IMR-90 (cell line): ENCODE measurements at regions not wholly inside any gene's neighbourhood (a gene's known extent, or its start where the extent isn't known, plus 50 kb on each side); places are given as distances from the start of the nearest gene placed in this dataset.

Experiments
- ATAC-seq: fragments of 200-7000 bp; cut with Tn5 transposase; 2 replicates; pipeline ENCODE4 v1.9.1; 2020; ENCODE audit warnings: low read depth, mild to moderate bottlenecking, moderate library complexity
- BruUV-seq: library from RNA; stranded (reverse); fragments of 400-500 nt; replicated peaks from 2 replicates; lab custom pipeline; 2021; lab: Mats Ljungman, UMichigan
- CTCF ChIA-PET: fragments of 300-600 bp; formaldehyde crosslinking; extraction: SDS; loops from one replicate; lab custom pipeline; 2021; ENCODE audit warnings: antibody characterized with exemption; lab: Yijun Ruan, JAX
- POLR2A ChIA-PET: fragments of 300-600 bp; sonication (Branson Sonifier 250); formaldehyde crosslinking; loops from one replicate; lab custom pipeline; 2022; ENCODE audit warnings: antibody characterized with exemption; ENCODE audit not compliant: unreplicated experiment; lab: Charles Lee
- DNase-seq: peaks from one replicate; pipeline ENCODE4 v3.0.0; 2013
- H2AFZ ChIP-seq: replicated peaks from 2 replicates; pipeline ENCODE3; 2013; ENCODE audit warnings: low read length, mild to moderate bottlenecking; ENCODE audit not compliant: poor library complexity
- H2AK5ac ChIP-seq: 2 replicates; pipeline ENCODE4 v1.6.1; 2013; ENCODE audit warnings: low read depth, low read length, inconsistent platforms
- H2AK9ac ChIP-seq: replicated peaks from 2 replicates; pipeline ENCODE3; 2013; ENCODE audit warnings: mild to moderate bottlenecking, low read depth, low read length, moderate library complexity; ENCODE audit not compliant: poor library complexity
- H2BK120ac ChIP-seq: 2 replicates; pipeline ENCODE4 v1.6.1; 2013; ENCODE audit warnings: low read depth, low read length, inconsistent platforms
- H2BK15ac ChIP-seq: 3 replicates; pipeline ENCODE4 v1.6.1; 2013; ENCODE audit warnings: low read depth, low read length, inconsistent platforms
- H2BK20ac ChIP-seq: 2 replicates; pipeline ENCODE4 v1.6.1; 2013; ENCODE audit warnings: low read depth, mild to moderate bottlenecking, inconsistent platforms, low read length, moderate library complexity
- H2BK5ac ChIP-seq: 2 replicates; pipeline ENCODE4 v1.6.1; 2013; ENCODE audit warnings: mild to moderate bottlenecking, low read depth, low read length, inconsistent platforms; ENCODE audit not compliant: poor library complexity, severe bottlenecking
- H3K14ac ChIP-seq: replicated peaks from 2 replicates; pipeline ENCODE4 v1.6.1; 2013; ENCODE audit warnings: low read depth, low read length, inconsistent platforms
- H3K18ac ChIP-seq: 2 replicates; pipeline ENCODE4 v1.6.1; 2013; ENCODE audit warnings: low read depth, low read length, control low read depth
- H3K23ac ChIP-seq: 2 replicates; pipeline ENCODE4 v1.6.1; 2013; ENCODE audit warnings: low read depth, low read length, inconsistent platforms
- H3K27ac ChIP-seq: 2 replicates; pipeline ENCODE4 v1.5.1; 2013; ENCODE audit warnings: mild to moderate bottlenecking, control low read depth, low read length; ENCODE audit not compliant: insufficient read depth
- H3K27me3 ChIP-seq: 2 replicates; pipeline ENCODE4 v1.6.1; 2013; ENCODE audit warnings: low read length; ENCODE audit not compliant: control insufficient read depth, insufficient read depth
- H3K36me3 ChIP-seq: 2 replicates; pipeline ENCODE4 v1.6.1; 2013; ENCODE audit warnings: low read length, mixed read lengths; ENCODE audit not compliant: control insufficient read depth, insufficient read depth
- H3K4ac ChIP-seq: 2 replicates; pipeline ENCODE4 v1.6.1; 2013; ENCODE audit warnings: low read depth, low read length, inconsistent platforms
- H3K4me1 ChIP-seq: 2 replicates; pipeline ENCODE4 v1.6.1; 2013; ENCODE audit warnings: low read length, mixed read lengths; ENCODE audit not compliant: control insufficient read depth, insufficient read depth
- H3K4me2 ChIP-seq: 2 replicates; pipeline ENCODE4 v1.6.1; 2013; ENCODE audit warnings: low read depth, mild to moderate bottlenecking, control low read depth, low read length, moderate library complexity
- H3K4me3 ChIP-seq: 2 replicates; pipeline ENCODE4 v1.5.1; 2013; ENCODE audit warnings: low read depth, mild to moderate bottlenecking, control low read depth, low read length, moderate library complexity; ENCODE audit not compliant: insufficient read depth
- H3K56ac ChIP-seq: 2 replicates; pipeline ENCODE4 v1.6.1; 2013; ENCODE audit warnings: low read length, inconsistent platforms; ENCODE audit not compliant: insufficient read depth; ENCODE audit errors: extremely low read depth
- H3K79me1 ChIP-seq, 2 experiments: 2 replicates each; pipeline ENCODE4 v1.6.1; 2013; ENCODE audit warnings: low read length in 2 of 2, inconsistent platforms in 1 of 2, low read depth in 1 of 2
- H3K9ac ChIP-seq: 2 replicates; pipeline ENCODE4 v1.6.1; 2013; ENCODE audit warnings: low read depth, low read length, control low read depth
- H3K9me1 ChIP-seq: 2 replicates; pipeline ENCODE4 v1.6.1; 2013; ENCODE audit warnings: low read length, inconsistent platforms; ENCODE audit not compliant: insufficient read depth
- H3K9me3 ChIP-seq: 2 replicates; pipeline ENCODE4 v1.6.1; 2013; ENCODE audit warnings: low read length; ENCODE audit not compliant: control insufficient read depth, insufficient read depth
- H4K20me1 ChIP-seq: 2 replicates; pipeline ENCODE4 v1.6.1; 2013; ENCODE audit warnings: low read length, inconsistent platforms; ENCODE audit not compliant: insufficient read depth
- H4K5ac ChIP-seq: 2 replicates; pipeline ENCODE4 v1.6.1; 2013; ENCODE audit warnings: mild to moderate bottlenecking, low read depth, low read length, control low read depth
- H4K8ac ChIP-seq, 2 experiments: 2 replicates each; pipeline ENCODE4 v1.6.1; 2013; ENCODE audit warnings: low read depth in 2 of 2, low read length in 2 of 2, control low read depth in 1 of 2, inconsistent platforms in 1 of 2
- H4K91ac ChIP-seq: 2 replicates; pipeline ENCODE4 v1.6.1; 2013; ENCODE audit warnings: low read depth, low read length, inconsistent platforms; ENCODE audit not compliant: insufficient read depth
- BHLHE40 ChIP-seq: fragments of 150-350 bp; IDR thresholded peaks from 2 replicates; pipeline ENCODE4 v1.6.1; 2016; ENCODE audit warnings: mild to moderate bottlenecking, low read depth, low read length
- CEBPB ChIP-seq: IDR thresholded peaks from 2 replicates; pipeline ENCODE4 v1.6.1; 2012; ENCODE audit warnings: low read depth, low read length, improper control_type of control experiment
- CHD1 ChIP-seq: IDR thresholded peaks from 2 replicates; pipeline ENCODE4 v1.6.1; 2012; ENCODE audit warnings: low read depth, low read length, improper control_type of control experiment
- CTCF ChIP-seq: conservative IDR thresholded peaks from 2 replicates; pipeline ENCODE4 v1.5.1; 2012; ENCODE audit warnings: mild to moderate bottlenecking, low read depth, low read length, improper control_type of control experiment
- ELK1 ChIP-seq: fragments of 150-350 bp; IDR thresholded peaks from 2 replicates; pipeline ENCODE4 v1.6.1; 2016; ENCODE audit warnings: low read depth, mild to moderate bottlenecking, low read length, moderate library complexity, borderline replicate concordance
- FOS ChIP-seq: fragments of 150-350 bp; IDR thresholded peaks from 2 replicates; pipeline ENCODE4 v1.6.1; 2016; ENCODE audit warnings: low read depth, low read length
- MAFK ChIP-seq: IDR thresholded peaks from 2 replicates; pipeline ENCODE4 v1.6.1; 2012; ENCODE audit warnings: low read depth, low read length, improper control_type of control experiment
- MAZ ChIP-seq: IDR thresholded peaks from 2 replicates; pipeline ENCODE4 v1.6.1; 2012; ENCODE audit warnings: low read depth, mild to moderate bottlenecking, low read length, improper control_type of control experiment, moderate library complexity, borderline replicate concordance
- MXI1 ChIP-seq: IDR thresholded peaks from 2 replicates; pipeline ENCODE4 v1.6.1; 2012; ENCODE audit warnings: low read depth, mild to moderate bottlenecking, low read length, moderate library complexity, borderline replicate concordance
- NFE2L2 ChIP-seq: fragments of 150-350 bp; IDR thresholded peaks from 2 replicates; pipeline ENCODE4 v1.6.1; 2016; ENCODE audit warnings: low read depth, mild to moderate bottlenecking, low read length
- POLR2A ChIP-seq: IDR thresholded peaks from 2 replicates; pipeline ENCODE4 v1.6.1; 2012; ENCODE audit warnings: mild to moderate bottlenecking, low read depth, low read length
- RAD21 ChIP-seq: IDR thresholded peaks from 2 replicates; pipeline ENCODE4 v1.6.1; 2012; ENCODE audit warnings: low read length, improper control_type of control experiment
- RCOR1 ChIP-seq: IDR thresholded peaks from 2 replicates; pipeline ENCODE4 v1.6.1; 2012; ENCODE audit warnings: mild to moderate bottlenecking, low read length, improper control_type of control experiment; ENCODE audit not compliant: insufficient replicate concordance
- RFX5 ChIP-seq: IDR thresholded peaks from 2 replicates; pipeline ENCODE4 v1.8.0; 2012; ENCODE audit warnings: low read depth, mild to moderate bottlenecking, low read length, moderate library complexity
- SMC3 ChIP-seq: fragments of 150-350 bp; IDR thresholded peaks from 2 replicates; pipeline ENCODE4 v1.6.1; 2016; ENCODE audit warnings: low read depth, mild to moderate bottlenecking, antibody characterized with exemption, low read length, moderate library complexity
- WGBS, 2 experiments: methylation state at CpG; one replicate each; pipeline versions ENCODE4 v1.1.5 to v1.1.7; 2013; ENCODE audit warnings: missing lambda C conversion rate in 2 of 2; ENCODE audit not compliant: insufficient read length in 1 of 2; ENCODE audit errors: extremely low coverage in 2 of 2; 5-methylcytosine and 5-hydroxymethylcytosine counted together
- dilution Hi-C: fragments of 300-500 bp; cut with HindIII; formaldehyde crosslinking; loops from one replicate; pipeline ENCODE4 v1.14.3; 2018; ENCODE audit warnings: low sequenced_read_pairs; ENCODE audit not compliant: unreplicated experiment
- in situ Hi-C: fragments of 300-500 bp; cut with MboI; formaldehyde crosslinking; loops from 3 replicates; pipeline ENCODE4 v1.14.3; 2019; ENCODE audit warnings: low sequenced_read_pairs, inconsistent platforms, mixed read lengths
- intact Hi-C: fragments of 100-400 bp; cut with micrococcal nuclease; formaldehyde crosslinking; loops from 2 replicates; pipeline ENCODE4 v1.10.0; 2022
- TF ChIP-seq, protein P1 (sequence below): fragments of 150-350 bp; IDR thresholded peaks from 2 replicates; pipeline ENCODE4 v1.6.1; 2017; ENCODE audit warnings: mild to moderate bottlenecking, antibody characterized with exemption, low read length, low read depth

GRCh38 chr2:45074713-45075112 is 65.5 kb upstream of the SIX2 start:
- Histone ChIP-seq H4K8ac (no peak overlapping the region), H3K36me3 (no peaks in the 10 kb centered on the region), H4K20me1 (no peaks in the 10 kb centered on the region), H3K23ac (no peak overlapping the region), H2BK15ac (no peak overlapping the region), H3K18ac (no peak overlapping the region), H3K4me1 (no peaks in the 10 kb centered on the region), H3K9me1 (no peaks in the 10 kb centered on the region), H2AK5ac (no peak overlapping the region), H3K27me3 (peaks cover 48% of the 10 kb centered on the region), H3K14ac (no peak overlapping the region), H3K79me1 (no peaks in the 10 kb centered on the region), H3K9ac (no peak overlapping the region), H3K4ac (no peak overlapping the region), H3K9me3 (no peaks in the 10 kb centered on the region), H3K27ac (no peak overlapping the region), H4K91ac (no peak overlapping the region), H2AK9ac (no peak overlapping the region), H2AFZ (no peak overlapping the region), H2BK120ac (no peak overlapping the region), H2BK5ac (no peak overlapping the region), H4K5ac (no peak overlapping the region), H3K4me3 (no peak overlapping the region), H2BK20ac (no peak overlapping the region), H3K56ac (no peak overlapping the region), H3K4me2 (no peak overlapping the region)
- dilution Hi-C loops = no loop called here
- POLR2A ChIA-PET = no interaction called here
- intact Hi-C loops = no loop called here
- in situ Hi-C loops = no loop called here
- TF ChIP-seq CHD1 = no peak
- TF ChIP-seq, protein P1, sequence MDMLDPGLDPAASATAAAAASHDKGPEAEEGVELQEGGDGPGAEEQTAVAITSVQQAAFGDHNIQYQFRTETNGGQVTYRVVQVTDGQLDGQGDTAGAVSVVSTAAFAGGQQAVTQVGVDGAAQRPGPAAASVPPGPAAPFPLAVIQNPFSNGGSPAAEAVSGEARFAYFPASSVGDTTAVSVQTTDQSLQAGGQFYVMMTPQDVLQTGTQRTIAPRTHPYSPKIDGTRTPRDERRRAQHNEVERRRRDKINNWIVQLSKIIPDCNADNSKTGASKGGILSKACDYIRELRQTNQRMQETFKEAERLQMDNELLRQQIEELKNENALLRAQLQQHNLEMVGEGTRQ = no peak
- no peak for TF ChIP-seq RCOR1
- TF ChIP-seq FOS = no peak
- TF ChIP-seq SMC3 = no peak
- TF ChIP-seq MXI1 = no peak
- no peak for TF ChIP-seq BHLHE40
- TF ChIP-seq POLR2A = no peak
- no peak for TF ChIP-seq MAFK
- no peak for TF ChIP-seq MAZ
- TF ChIP-seq CEBPB = no peak
- TF ChIP-seq RFX5 = no peak
- no peak for TF ChIP-seq NFE2L2
- TF ChIP-seq CTCF = no peak
- TF ChIP-seq RAD21 = no peak
- no peak for TF ChIP-seq ELK1
- CTCF ChIA-PET = no interaction called here
- DNase-seq (no peak), ATAC-seq (no peak)
- no TSS peak for BruUV-seq
- WGBS, 2 experiments = 0% methylated on average over 1 of the region's 4 CpGs; no CpG with 5 or more reads in 1 of the 2 experiments
